ENCODE measurements at regions not wholly inside any gene's neighbourhood (a gene's known extent, or its start where the extent isn't known, plus 50 kb on each side); places are given as distances from the start of the nearest gene placed in this dataset.

DNA sequence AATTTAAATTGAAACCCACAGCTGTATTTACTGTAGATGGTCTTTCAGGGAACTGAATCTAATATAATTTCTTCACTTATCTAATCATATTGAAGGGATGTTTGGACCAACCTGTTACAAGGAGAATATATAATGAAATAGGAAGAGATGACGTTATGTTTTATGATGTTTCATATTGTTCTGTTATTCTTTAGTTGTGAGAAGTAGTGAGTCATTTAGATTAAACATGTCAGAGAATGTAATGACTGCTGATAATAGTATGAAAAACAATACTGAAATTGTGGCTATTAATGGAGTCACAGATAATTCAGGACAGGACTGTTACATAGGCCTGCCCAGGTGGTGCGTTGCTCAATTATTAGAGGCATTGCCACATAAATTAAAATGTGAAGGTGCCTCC lies 1993.4 kb downstream of the EFNA5 start:
- H3K36me3 ChIP-seq, result no peaks in the 10 kb centered on the region
- no peak overlapping the region for H3K27ac ChIP-seq
- no peaks in the 10 kb centered on the region for H3K9me3 ChIP-seq
- no peak for TF ChIP-seq POLR2AphosphoS5 (IDR thresholded peaks at IDR 0.05)
- TF ChIP-seq POLR2A (IDR thresholded peaks at IDR 0.05), result no peak
- TF ChIP-seq, protein P1, sequence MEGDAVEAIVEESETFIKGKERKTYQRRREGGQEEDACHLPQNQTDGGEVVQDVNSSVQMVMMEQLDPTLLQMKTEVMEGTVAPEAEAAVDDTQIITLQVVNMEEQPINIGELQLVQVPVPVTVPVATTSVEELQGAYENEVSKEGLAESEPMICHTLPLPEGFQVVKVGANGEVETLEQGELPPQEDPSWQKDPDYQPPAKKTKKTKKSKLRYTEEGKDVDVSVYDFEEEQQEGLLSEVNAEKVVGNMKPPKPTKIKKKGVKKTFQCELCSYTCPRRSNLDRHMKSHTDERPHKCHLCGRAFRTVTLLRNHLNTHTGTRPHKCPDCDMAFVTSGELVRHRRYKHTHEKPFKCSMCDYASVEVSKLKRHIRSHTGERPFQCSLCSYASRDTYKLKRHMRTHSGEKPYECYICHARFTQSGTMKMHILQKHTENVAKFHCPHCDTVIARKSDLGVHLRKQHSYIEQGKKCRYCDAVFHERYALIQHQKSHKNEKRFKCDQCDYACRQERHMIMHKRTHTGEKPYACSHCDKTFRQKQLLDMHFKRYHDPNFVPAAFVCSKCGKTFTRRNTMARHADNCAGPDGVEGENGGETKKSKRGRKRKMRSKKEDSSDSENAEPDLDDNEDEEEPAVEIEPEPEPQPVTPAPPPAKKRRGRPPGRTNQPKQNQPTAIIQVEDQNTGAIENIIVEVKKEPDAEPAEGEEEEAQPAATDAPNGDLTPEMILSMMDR (IDR thresholded peaks at IDR 0.05), result no peak
- no peak for TF ChIP-seq EP300 (IDR thresholded peaks at IDR 0.05)
- H3K27me3 ChIP-seq, result no peaks in the 10 kb centered on the region
- intact Hi-C loops (cut with DNase I; ENCODE audit: low total_unique reads), result no loop called here
- no peak for DNase-seq
- H3K4me1 ChIP-seq, result no peaks in the 10 kb centered on the region
- 56 to 67% (median 61%) methylated on average over 2 of the region's 2 CpGs for WGBS, 5 donors
- H3K4me3 ChIP-seq, result no peak overlapping the region

DNA sequence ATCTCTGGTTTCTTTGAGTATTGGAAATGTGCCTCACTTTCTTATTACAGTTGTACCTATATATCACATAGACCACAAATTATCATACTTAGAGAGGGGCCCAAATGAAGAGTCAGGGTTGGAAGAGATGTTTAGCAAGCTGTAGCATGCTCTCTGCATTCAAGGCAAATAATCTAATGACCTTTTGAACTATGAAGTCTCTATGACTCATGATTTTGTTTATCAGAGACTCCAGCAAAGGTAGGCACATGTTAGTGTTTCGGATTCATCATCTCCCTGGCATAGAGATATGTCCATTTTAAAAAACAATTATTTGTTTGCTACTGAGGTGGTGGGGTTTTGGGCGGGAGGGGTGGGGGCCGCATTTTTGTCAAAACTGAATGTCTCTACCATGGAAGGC lies 2000.1 kb downstream of the EFNA5 start:
- intact Hi-C loops (cut with DNase I; ENCODE audit: low total_unique reads), result no loop called here
- 81 to 91% (median 84%) methylated on average over 3 of the region's 3 CpGs for WGBS, 5 donors
- Histone ChIP-seq H3K27me3 (no peaks in the 10 kb centered on the region), H3K4me1 (no peaks in the 10 kb centered on the region), H3K36me3 (no peaks in the 10 kb centered on the region), H3K27ac (no peak overlapping the region), H3K4me3 (no peak overlapping the region), H3K9me3 (peaks cover 0 to 3% (median 0%) of the 10 kb centered on the region in 4 donors)
- TF ChIP-seq EP300 (IDR thresholded peaks at IDR 0.05) (no peak), POLR2A (IDR thresholded peaks at IDR 0.05) (no peak)
- TF ChIP-seq, protein P1 (IDR thresholded peaks at IDR 0.05), result no peak
- no peak for DNase-seq

DNA sequence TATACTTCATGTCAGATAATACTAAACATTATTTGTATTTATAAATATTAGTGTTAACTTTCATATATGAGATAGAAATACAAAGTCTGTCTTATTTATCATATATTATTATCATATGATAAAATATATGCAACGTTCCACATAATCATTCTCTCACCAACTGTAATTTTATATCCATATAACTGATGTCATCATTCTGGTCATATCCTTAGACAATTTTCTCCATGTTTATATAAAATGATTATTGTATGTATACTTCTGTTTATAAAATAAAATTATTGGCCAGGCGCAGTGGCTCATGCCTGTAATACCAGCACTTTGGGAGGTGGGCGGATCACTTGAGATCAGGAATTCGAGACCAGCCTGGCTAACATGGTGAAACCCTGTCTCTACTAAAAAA lies 2007.1 kb downstream of the EFNA5 start:
- intact Hi-C loops (cut with DNase I; ENCODE audit: low total_unique reads), result no loop called here
- Histone ChIP-seq H3K4me1 (no peaks in the 10 kb centered on the region), H3K27me3 (no peaks in the 10 kb centered on the region), H3K4me3 (no peak overlapping the region), H3K9me3 (peaks cover 0 to 3% (median 0%) of the 10 kb centered on the region in 4 donors), H3K27ac (no peak overlapping the region), H3K36me3 (no peaks in the 10 kb centered on the region)
- TF ChIP-seq POLR2A (IDR thresholded peaks at IDR 0.05) (no peak), EP300 (IDR thresholded peaks at IDR 0.05) (no peak), POLR2AphosphoS5 (IDR thresholded peaks at IDR 0.05) (no peak)
- TF ChIP-seq, protein P1 (IDR thresholded peaks at IDR 0.05), result no peak
- no peak for DNase-seq
- WGBS, 5 donors, result 77 to 91% (median 86%) methylated on average over 4 of the region's 4 CpGs

DNA sequence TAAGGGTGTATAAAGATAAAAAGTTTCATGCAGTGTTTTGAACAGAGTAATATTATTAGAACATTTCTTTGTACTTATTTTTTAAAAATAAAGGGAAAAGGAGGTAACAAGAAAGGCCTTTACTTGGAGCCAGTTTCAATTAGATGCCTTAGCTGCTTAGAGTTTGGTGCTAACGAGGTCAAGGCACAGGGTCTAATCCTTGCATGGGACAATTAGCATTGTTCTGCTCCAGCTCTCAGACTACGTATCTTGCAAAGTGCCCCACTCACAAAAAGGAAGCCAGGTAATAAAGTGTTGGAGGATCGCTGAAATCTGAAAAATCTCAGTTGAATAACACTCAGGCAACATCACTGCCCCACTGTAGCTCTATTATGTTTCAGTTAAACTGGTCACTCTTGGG lies 2011.3 kb downstream of the EFNA5 start:
- Histone ChIP-seq H3K4me1 (no peaks in the 10 kb centered on the region), H3K27me3 (no peaks in the 10 kb centered on the region), H3K36me3 (no peaks in the 10 kb centered on the region), H3K27ac (no peak overlapping the region), H3K4me3 (no peak overlapping the region), H3K9me3 (no peaks in the 10 kb centered on the region)
- TF ChIP-seq EP300 (IDR thresholded peaks at IDR 0.05) (no peak), POLR2A (IDR thresholded peaks at IDR 0.05) (no peak), POLR2AphosphoS5 (IDR thresholded peaks at IDR 0.05) (no peak)
- TF ChIP-seq, protein P1 (IDR thresholded peaks at IDR 0.05), result no peak
- no peak for DNase-seq
- WGBS, 5 donors, result 71 to 83% (median 76%) methylated on average over 3 of the region's 3 CpGs
- intact Hi-C loops (cut with DNase I; ENCODE audit: low total_unique reads), result no loop called here

All from stomach (tissue), 8 donors.